Gastroesophageal sphincter (tissue), 3 donors: ENCODE measurements at regions not wholly inside any gene's neighbourhood (a gene's known extent, or its start where the extent isn't known, plus 50 kb on each side); places are given as distances from the start of the nearest gene placed in this dataset.

ENCODE experiments used
- CTCF ChIP-seq, 4 experiments: fragments of 200-600 bp in 2 of 4; fragments of 450-650 bp in 2 of 4; sonication (generic) in 1 of 4; IDR thresholded peaks; one replicate each; pipeline ENCODE4 v1.5.1; 2017 to 2019; ENCODE audit warnings: antibody characterized with exemption in 4 of 4, mild to moderate bottlenecking in 2 of 4, moderate library complexity in 2 of 4
- EP300 ChIP-seq: sonication (generic); formaldehyde crosslinking; IDR thresholded peaks from one replicate; pipeline ENCODE4 v1.6.1; 2017; ENCODE audit warnings: antibody characterized with exemption, mild to moderate bottlenecking
- POLR2A ChIP-seq, 2 donors: fragments of 450-650 bp; IDR thresholded peaks; one replicate each; pipeline ENCODE4 v1.6.1; 2017; ENCODE audit warnings: antibody characterized with exemption in 2 of 2, mild to moderate bottlenecking in 2 of 2, moderate library complexity in 1 of 2
- POLR2AphosphoS5 ChIP-seq: sonication (generic); formaldehyde crosslinking; IDR thresholded peaks from one replicate; pipeline ENCODE4 v1.6.1; 2017; ENCODE audit warnings: antibody characterized with exemption

GRCh38 chr2:198788676-198789075, 669.1 kb downstream of the SATB2 start:
- TF ChIP-seq POLR2A (IDR thresholded peaks at IDR 0.05) (no peak), CTCF (IDR thresholded peaks at IDR 0.05) (no peak), EP300 (no peak), POLR2AphosphoS5 (no peak)
